GM21390 (cell line): ENCODE measurements at regions not wholly inside any gene's neighbourhood (a gene's known extent, or its start where the extent isn't known, plus 50 kb on each side); places are given as distances from the start of the nearest gene placed in this dataset.
"Not testable (repeated sequence)": the region's sequence is repeated elsewhere in the genome, so short reads cannot be mapped to it uniquely, and the experiment has no call there.

Experiments
- ATAC-seq: cut with Tn5 transposase; IDR thresholded peaks from one replicate; pipeline ENCODE4 v1.9.1; 2021; ENCODE audit not compliant: unreplicated experiment

GRCh38 chr1:83055391-83056170 lies 943.4 kb downstream of the TTLL7 start:
- no peak for ATAC-seq

- ATAC-seq = no peak
These were observed 945.5 kb downstream of the TTLL7 start for GRCh38 chr1:83053446-83053845.

- ATAC-seq = no peak
These were observed 946.1 kb downstream of the TTLL7 start for GRCh38 chr1:83052865-83053264.

- not testable (repeated sequence) for ATAC-seq
These were observed 947.9 kb downstream of the TTLL7 start for GRCh38 chr1:83051053-83051452.

GRCh38 chr1:83043244-83043643 lies 955.7 kb downstream of the TTLL7 start:
- ATAC-seq = no peak

GRCh38 chr1:83039091-83039490 lies 959.8 kb downstream of the TTLL7 start:
- not testable (repeated sequence) for ATAC-seq

GRCh38 chr1:83034851-83035250 lies 964.1 kb downstream of the TTLL7 start:
- no peak for ATAC-seq

- ATAC-seq = no peak
These were observed 965.2 kb downstream of the TTLL7 start for GRCh38 chr1:83033682-83034081.

- ATAC-seq = no peak
These were observed 969.0 kb downstream of the TTLL7 start for GRCh38 chr1:83029916-83030315.

GRCh38 chr1:83029050-83029449 lies 969.9 kb downstream of the TTLL7 start:
- no peak for ATAC-seq

GRCh38 chr1:83028467-83028866 lies 970.5 kb downstream of the TTLL7 start:
- no peak for ATAC-seq

- ATAC-seq = no peak
These were observed 971.4 kb downstream of the TTLL7 start for GRCh38 chr1:83027511-83027910.

- ATAC-seq = no peak
These were observed 972.2 kb downstream of the TTLL7 start for GRCh38 chr1:83026745-83027144.

GRCh38 chr1:83024251-83024767 lies 974.6 kb downstream of the TTLL7 start:
- no peak for ATAC-seq

GRCh38 chr1:83023212-83023611 lies 975.7 kb downstream of the TTLL7 start:
- ATAC-seq = no peak

GRCh38 chr1:83022206-83022605 lies 976.7 kb downstream of the TTLL7 start:
- no peak for ATAC-seq

- ATAC-seq = no peak
These were observed 981.2 kb downstream of the TTLL7 start for GRCh38 chr1:83017701-83018100.

- ATAC-seq = no peak
These were observed 981.7 kb downstream of the TTLL7 start for GRCh38 chr1:83017276-83017675.

GRCh38 chr1:83016354-83016849 lies 982.5 kb downstream of the TTLL7 start:
- ATAC-seq = no peak

GRCh38 chr1:83015163-83015562 lies 983.8 kb downstream of the TTLL7 start:
- no peak for ATAC-seq

GRCh38 chr1:83012950-83013349 lies 986.0 kb downstream of the TTLL7 start:
- ATAC-seq = no peak

GRCh38 chr1:83011265-83011664 lies 987.7 kb downstream of the TTLL7 start:
- ATAC-seq = no peak

GRCh38 chr1:83006271-83006670 lies 992.7 kb downstream of the TTLL7 start:
- ATAC-seq = no peak
